ENCODE measurements at regions not wholly inside any gene's neighbourhood (a gene's known extent, or its start where the extent isn't known, plus 50 kb on each side); places are given as distances from the start of the nearest gene placed in this dataset.
A peak's percentile ranks its signal among the peaks of the same experiment; 100 is the strongest.

- no peak overlapping the region for H2AFZ ChIP-seq (ENCODE audit: low read depth, low read length)
- 0 out of 2 replicates have a peak overlapping the region, but pooled peaks have one; percentile 0 for H3K4me3 ChIP-seq (ENCODE audit: low read length)
- H3K4me1 ChIP-seq (ENCODE audit: low read length) = peaks cover 42% of the 10 kb centered on the region
- peak overlapping the region; percentile 45 for H3K4me2 ChIP-seq (ENCODE audit: low read length)
- peaks cover 7% of the 10 kb centered on the region for H3K36me3 ChIP-seq (replicated peaks; ENCODE audit: low read depth, low read length)
- H3K9ac ChIP-seq (ENCODE audit: low read length) = no peak overlapping the region
- no peaks in the 10 kb centered on the region for H3K9me3 ChIP-seq (ENCODE audit: insufficient read depth, low read length)
- no peaks in the 10 kb centered on the region for H3K27me3 ChIP-seq (ENCODE audit: low read depth, low read length)
- no peak for TF ChIP-seq EZH2phosphoT487 (IDR thresholded peaks at IDR 0.05; ENCODE audit: low read depth)
- TF ChIP-seq, protein P1, sequence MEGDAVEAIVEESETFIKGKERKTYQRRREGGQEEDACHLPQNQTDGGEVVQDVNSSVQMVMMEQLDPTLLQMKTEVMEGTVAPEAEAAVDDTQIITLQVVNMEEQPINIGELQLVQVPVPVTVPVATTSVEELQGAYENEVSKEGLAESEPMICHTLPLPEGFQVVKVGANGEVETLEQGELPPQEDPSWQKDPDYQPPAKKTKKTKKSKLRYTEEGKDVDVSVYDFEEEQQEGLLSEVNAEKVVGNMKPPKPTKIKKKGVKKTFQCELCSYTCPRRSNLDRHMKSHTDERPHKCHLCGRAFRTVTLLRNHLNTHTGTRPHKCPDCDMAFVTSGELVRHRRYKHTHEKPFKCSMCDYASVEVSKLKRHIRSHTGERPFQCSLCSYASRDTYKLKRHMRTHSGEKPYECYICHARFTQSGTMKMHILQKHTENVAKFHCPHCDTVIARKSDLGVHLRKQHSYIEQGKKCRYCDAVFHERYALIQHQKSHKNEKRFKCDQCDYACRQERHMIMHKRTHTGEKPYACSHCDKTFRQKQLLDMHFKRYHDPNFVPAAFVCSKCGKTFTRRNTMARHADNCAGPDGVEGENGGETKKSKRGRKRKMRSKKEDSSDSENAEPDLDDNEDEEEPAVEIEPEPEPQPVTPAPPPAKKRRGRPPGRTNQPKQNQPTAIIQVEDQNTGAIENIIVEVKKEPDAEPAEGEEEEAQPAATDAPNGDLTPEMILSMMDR (IDR thresholded peaks at IDR 0.05; ENCODE audit: low read depth, low read length) = no peak
- H3K27ac ChIP-seq (ENCODE audit: low read length) = peak overlapping the region; percentile 63
- H3K79me2 ChIP-seq (ENCODE audit: low read length) = no peaks in the 10 kb centered on the region
- H4K20me1 ChIP-seq (ENCODE audit: insufficient read depth, low read length) = no peaks in the 10 kb centered on the region
Measured at GRCh38 chr7:86931439-86931838, 128.0 kb downstream of the ELAPOR2 start.

DNA sequence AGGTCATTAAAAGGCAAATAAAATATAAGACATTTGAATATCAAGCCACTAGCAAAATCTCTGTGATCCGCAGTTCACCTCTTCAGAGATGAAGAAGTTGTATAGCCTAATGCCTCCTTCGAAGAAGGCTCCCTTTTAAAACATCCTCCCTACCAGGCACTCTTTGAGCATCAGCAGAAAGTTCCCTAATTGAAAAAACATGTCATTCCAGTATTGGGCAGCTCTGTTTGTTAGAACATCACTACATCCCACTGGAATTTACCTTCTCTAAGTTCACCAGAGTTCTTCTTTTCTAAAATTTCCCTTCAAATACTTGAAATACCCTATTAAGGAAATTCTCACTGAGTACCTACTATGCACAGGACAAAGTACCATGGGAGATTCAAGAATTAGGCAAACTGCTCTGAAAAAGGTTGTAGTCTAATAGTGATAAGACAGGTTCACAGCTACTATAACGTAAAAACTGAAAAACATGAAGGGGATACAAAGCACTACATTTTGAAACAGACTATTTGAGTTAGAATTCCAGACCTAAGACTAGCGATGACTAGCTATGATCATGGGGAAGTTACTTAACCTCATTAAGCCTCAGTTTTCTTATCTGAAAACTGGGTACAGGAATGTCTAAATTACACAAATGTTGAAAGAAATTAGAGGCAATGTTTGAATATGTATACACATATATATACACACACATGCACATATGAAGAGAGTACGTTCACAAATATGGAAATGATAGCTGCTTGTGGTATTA lies 128.7 kb downstream of the ELAPOR2 start:
- H4K20me1 ChIP-seq (ENCODE audit: insufficient read depth, low read length) = no peaks in the 10 kb centered on the region
- no peak overlapping the region for H3K9ac ChIP-seq (ENCODE audit: low read length)
- no peaks in the 10 kb centered on the region for H3K27me3 ChIP-seq (ENCODE audit: low read depth, low read length)
- no peak overlapping the region for H2AFZ ChIP-seq (ENCODE audit: low read depth, low read length)
- peak overlapping the region; percentile 63 for H3K27ac ChIP-seq (ENCODE audit: low read length)
- H3K79me2 ChIP-seq (ENCODE audit: low read length) = no peaks in the 10 kb centered on the region
- TF ChIP-seq EZH2phosphoT487 (IDR thresholded peaks at IDR 0.05; ENCODE audit: low read depth) = no peak
- TF ChIP-seq, protein P1 (IDR thresholded peaks at IDR 0.05; ENCODE audit: low read depth, low read length) = no peak
- H3K4me3 ChIP-seq (ENCODE audit: low read length) = 0 out of 2 replicates have a peak overlapping the region, but pooled peaks have one; percentile 0
- peak overlapping the region; percentile 45 for H3K4me2 ChIP-seq (ENCODE audit: low read length)
- peaks cover 42% of the 10 kb centered on the region for H3K4me1 ChIP-seq (ENCODE audit: low read length)
- H3K36me3 ChIP-seq (replicated peaks; ENCODE audit: low read depth, low read length) = peaks cover 7% of the 10 kb centered on the region
- H3K9me3 ChIP-seq (ENCODE audit: insufficient read depth, low read length) = no peaks in the 10 kb centered on the region

- H3K27me3 ChIP-seq (ENCODE audit: low read depth, low read length) = peaks cover 6% of the 10 kb centered on the region; the same call in 1 of the 2 replicates
- H2AFZ ChIP-seq (ENCODE audit: low read depth, low read length) = peak overlapping the region; percentile 78
- peak overlapping the region; percentile 32 for H3K27ac ChIP-seq (ENCODE audit: low read length)
- no peaks in the 10 kb centered on the region for H3K79me2 ChIP-seq (ENCODE audit: low read length)
- H3K9ac ChIP-seq (ENCODE audit: low read length) = 0 out of 2 replicates have a peak overlapping the region, but pooled peaks have one; percentile 11
- peaks cover 7% of the 10 kb centered on the region for H3K36me3 ChIP-seq (replicated peaks; ENCODE audit: low read depth, low read length)
- H3K9me3 ChIP-seq (ENCODE audit: insufficient read depth, low read length) = no peaks in the 10 kb centered on the region
- H3K4me3 ChIP-seq (ENCODE audit: low read length) = peak overlapping the region; percentile 23; the same call in 1 of the 2 replicates
- peak overlapping the region; percentile 60 for H3K4me2 ChIP-seq (ENCODE audit: low read length)
- no peak for TF ChIP-seq EZH2phosphoT487 (IDR thresholded peaks at IDR 0.05; ENCODE audit: low read depth)
- TF ChIP-seq, protein P1 (IDR thresholded peaks at IDR 0.05; ENCODE audit: low read depth, low read length) = no peak
- H3K4me1 ChIP-seq (ENCODE audit: low read length) = peaks cover 42% of the 10 kb centered on the region
- no peaks in the 10 kb centered on the region for H4K20me1 ChIP-seq (ENCODE audit: insufficient read depth, low read length)
Measured at GRCh38 chr7:86929293-86930109, 130.0 kb downstream of the ELAPOR2 start.

GRCh38 chr7:86928308-86928707 lies 131.1 kb downstream of the ELAPOR2 start:
- Histone ChIP-seq H3K9ac (ENCODE audit: low read length) (no peak overlapping the region), H2AFZ (ENCODE audit: low read depth, low read length) (no peak overlapping the region), H3K4me2 (ENCODE audit: low read length) (no peak overlapping the region), H3K4me3 (ENCODE audit: low read length) (no peak overlapping the region), H3K4me1 (ENCODE audit: low read length) (peaks cover 42% of the 10 kb centered on the region), H4K20me1 (ENCODE audit: insufficient read depth, low read length) (no peaks in the 10 kb centered on the region), H3K79me2 (ENCODE audit: low read length) (no peaks in the 10 kb centered on the region), H3K27me3 (ENCODE audit: low read depth, low read length) (peaks cover 6% of the 10 kb centered on the region; the same call in 1 of the 2 replicates), H3K27ac (ENCODE audit: low read length) (no peak overlapping the region), H3K36me3 (replicated peaks; ENCODE audit: low read depth, low read length) (peaks cover 7% of the 10 kb centered on the region), H3K9me3 (ENCODE audit: insufficient read depth, low read length) (no peaks in the 10 kb centered on the region)
- TF ChIP-seq EZH2phosphoT487 (IDR thresholded peaks at IDR 0.05; ENCODE audit: low read depth) = no peak
- TF ChIP-seq, protein P1 (IDR thresholded peaks at IDR 0.05; ENCODE audit: low read depth, low read length) = no peak
